Right ventricle myocardium superior (tissue), 1 donor: ENCODE measurements at regions not wholly inside any gene's neighbourhood (a gene's known extent, or its start where the extent isn't known, plus 50 kb on each side); places are given as distances from the start of the nearest gene placed in this dataset.
"Not testable (repeated sequence)": the region's sequence is repeated elsewhere in the genome, so short reads cannot be mapped to it uniquely, and the experiment has no call there.

Experiments
- ATAC-seq: fragments of 200-7000 bp; cut with Tn5 transposase; one replicate; pipeline ENCODE4 v1.9.1; 2020; ENCODE audit warnings: mild to moderate bottlenecking; ENCODE audit not compliant: poor library complexity
- DNase-seq: peaks from one replicate; pipeline ENCODE4 v3.0.0-alpha.2; 2020
- intact Hi-C: fragments of 100-400 bp; cut with DNase I; formaldehyde crosslinking; loops from one replicate; pipeline ENCODE4 v1.11.2; 2022
- donor health status: DM: no; HTN: yes; CAD: no; lungs with severe emphysema.

DNA sequence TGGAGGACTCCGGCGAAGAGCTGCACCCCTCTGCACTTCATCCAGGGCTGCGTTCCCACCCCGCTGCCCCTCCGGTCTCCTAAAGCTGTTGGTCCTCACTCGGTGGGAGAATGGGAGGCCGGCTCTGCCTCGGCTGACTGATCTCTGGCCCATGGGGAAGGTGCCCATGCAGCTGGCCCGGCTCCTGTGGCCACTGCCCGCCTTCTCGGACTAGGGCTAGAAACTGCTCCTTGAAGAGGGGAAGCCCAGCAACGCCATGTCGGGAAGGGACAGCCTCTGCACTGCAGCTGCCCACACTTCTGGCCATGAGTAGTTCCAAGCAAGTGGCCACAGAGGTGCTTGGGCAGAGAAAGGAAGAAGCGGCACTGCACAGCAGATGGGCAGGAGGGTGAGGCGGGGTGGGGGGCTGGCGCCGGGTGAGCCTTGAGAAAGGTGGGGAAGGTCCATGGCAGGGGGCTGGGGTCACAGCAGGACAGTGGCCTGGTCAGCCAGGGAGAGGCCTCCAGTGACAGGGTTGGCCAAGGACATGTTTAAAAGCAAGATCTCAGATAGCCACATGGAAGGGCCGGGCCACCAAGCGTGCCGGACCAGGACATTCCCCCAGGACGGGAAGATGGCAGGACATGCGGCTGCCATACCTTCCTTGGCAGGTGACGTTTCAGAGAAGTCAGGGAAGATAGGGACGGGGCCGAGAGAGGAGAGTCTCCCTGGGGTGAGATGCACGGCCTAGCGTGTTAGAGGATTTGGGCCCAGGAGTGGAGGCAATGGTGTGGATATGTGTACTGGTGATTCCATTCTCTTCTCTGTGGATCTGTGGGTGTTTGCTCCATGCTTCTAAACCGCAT lies 158.8 kb upstream of the HDAC4 start:
- intact Hi-C loops, result no loop called here
- ATAC-seq (no peak), DNase-seq (no peak)

DNA sequence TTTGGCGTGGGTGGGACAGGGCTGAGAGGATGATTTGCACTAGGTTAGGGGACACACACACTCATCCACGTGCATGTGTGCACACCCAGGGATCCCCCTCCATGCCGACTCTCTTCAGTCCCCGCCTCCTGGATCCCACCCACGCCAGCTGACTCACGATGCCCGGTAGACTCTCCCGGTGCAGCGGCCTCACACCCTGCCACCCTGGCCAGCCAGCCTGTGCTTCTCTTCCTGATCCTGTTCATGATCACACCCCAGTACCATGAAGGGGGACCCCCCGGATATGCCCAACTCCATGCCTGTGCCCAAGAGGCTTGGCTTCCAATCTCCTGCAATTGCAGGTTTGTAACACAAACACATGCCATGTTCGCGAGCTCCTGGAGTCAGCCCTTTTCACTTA lies 157.8 kb upstream of the HDAC4 start:
- intact Hi-C loops, result no loop called here
- ATAC-seq (no peak), DNase-seq (no peak)

DNA sequence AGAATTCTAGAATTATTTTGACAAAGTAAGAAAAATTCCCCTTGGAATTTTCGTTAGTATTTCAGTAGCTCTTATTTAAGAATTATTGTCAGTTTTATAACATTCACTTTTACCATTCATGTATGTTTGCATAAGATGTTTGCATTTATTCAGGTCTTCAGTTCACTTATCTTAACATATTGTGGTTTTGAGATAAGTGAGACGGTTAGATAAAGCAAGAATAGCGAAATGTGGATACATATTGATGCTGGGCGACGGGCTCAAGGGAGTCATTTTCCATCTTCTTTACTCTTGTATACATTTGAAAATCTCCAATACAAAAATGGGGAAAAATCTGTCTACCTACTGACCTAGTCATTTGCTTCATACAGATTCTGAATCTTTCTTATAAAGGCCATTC lies 156.7 kb upstream of the HDAC4 start:
- intact Hi-C loops, result no loop called here
- DNase-seq (no peak), ATAC-seq (no peak)

DNA sequence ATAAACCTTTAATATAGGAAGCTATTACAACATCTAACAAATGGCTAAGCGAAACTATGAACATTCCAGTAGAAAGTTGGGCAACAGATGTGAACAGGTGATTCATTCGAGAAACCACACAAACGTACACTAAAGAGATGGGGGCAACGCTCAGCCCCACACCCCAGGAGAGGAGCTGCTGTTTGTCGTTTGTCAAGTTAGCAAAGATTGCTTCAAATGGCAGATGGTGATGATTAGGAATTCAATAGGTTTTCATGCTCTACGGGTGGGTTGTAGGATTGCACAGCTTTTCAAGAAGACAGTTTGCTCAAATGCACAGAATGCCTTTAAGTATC lies 154.7 kb upstream of the HDAC4 start:
- no peak for ATAC-seq
- no peak for DNase-seq
- intact Hi-C loops, result no loop called here

DNA sequence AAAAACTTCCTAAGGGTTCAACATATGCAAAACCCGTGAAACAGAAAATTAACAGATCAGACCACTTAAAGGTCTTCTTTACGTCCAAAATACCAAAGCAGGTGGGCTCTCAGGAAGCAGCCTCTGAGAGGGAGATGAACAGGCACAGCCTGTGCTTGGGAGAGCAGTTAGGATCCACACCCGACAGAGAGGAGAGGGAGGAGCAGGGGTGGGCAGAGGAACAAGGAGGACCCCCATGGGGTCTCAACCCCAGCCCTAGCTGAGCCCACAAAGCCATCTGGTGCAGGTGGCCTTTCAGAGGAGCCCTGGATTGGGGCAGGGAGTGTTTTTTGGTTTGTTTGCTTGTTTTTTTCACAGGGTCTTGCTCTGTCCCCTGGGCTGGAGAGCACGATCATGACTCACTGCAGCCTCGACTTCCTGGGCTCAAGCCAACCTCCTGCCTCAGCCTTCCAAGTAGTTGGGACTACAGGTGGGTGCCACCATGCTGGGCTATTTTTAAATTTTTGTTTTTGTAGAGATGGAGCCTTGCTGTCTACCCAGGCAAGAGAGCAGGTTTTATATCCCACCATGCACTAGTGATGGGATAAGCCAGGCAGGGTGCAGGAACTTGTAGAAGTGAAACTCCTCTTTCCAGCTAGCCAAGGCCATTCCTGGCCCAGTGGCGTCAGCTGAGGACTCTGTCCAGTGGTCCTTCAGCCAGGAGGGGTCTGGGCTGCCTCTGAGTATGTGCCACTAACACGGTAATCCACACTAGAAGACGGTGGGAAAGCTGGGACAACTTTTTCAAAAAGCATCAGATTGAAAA lies 154.1 kb upstream of the HDAC4 start:
- no peak for ATAC-seq
- intact Hi-C loops, result no loop called here
- no peak for DNase-seq

DNA sequence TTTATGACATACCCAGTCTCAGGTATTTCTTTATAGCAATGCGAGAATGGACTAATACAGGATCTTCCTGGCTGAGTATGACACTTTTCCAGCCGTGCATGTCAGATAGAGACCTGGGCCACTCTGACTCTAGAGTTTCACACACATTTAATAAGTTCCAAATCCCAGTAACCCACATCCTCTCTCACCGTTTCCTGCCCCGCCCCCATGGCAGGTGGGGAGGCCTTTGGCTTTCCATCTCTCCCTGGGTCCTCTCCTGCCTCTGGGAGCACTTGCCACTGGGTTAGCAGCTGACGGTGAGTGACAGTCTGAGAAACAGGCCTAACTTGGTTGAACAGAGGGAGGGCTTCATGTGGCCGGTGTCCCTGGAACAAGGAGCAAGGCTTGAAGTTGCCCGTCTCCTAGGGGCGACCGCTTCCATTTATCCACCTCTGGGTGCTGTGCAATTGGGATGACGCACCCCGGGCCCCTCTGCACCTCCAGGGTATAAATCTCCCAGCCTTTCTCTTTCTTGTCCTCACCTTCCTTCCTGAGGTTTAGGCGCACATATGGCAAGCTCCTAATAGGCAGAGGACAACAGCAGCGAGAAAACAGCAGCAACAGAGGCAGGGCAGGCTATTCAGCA lies 152.7 kb upstream of the HDAC4 start:
- DNase-seq (no peak), ATAC-seq (no peak)
- intact Hi-C loops, result no loop called here

DNA sequence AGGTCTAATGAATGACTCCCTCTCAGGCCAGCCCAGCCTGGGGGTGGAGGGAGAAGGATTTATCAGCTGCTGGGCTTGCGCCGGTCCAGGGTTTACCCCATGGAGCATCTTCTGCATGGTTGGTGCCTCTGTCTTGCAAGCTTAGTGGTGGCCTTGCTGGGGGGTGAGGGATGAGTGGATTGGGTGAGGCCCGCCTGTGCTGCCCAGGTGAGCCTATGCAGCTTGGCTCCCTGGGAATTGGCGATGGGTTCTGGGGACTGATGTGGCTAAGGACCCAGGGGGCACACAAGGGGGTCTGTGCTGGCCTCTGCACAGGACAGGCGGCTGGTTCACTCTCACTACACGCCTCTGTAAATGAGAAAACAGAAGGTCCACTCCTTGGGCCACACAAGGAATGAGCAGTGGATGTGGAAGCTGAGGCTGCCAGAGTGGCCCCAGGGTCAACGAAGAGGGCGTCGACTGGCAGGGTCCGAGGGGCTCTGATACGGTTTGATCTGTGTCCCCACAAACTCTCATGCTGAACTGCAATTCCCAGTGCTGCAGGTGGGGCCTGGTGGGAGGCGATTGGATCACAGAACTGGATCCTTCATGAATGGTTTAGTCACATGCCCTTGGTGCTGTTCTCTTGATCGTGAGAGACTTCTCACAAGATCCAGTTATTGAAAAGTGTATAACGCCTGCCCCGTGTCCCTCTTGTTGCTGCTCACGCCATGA lies 151.6 kb upstream of the HDAC4 start:
- DNase-seq, result no peak
- no peak for ATAC-seq

DNA sequence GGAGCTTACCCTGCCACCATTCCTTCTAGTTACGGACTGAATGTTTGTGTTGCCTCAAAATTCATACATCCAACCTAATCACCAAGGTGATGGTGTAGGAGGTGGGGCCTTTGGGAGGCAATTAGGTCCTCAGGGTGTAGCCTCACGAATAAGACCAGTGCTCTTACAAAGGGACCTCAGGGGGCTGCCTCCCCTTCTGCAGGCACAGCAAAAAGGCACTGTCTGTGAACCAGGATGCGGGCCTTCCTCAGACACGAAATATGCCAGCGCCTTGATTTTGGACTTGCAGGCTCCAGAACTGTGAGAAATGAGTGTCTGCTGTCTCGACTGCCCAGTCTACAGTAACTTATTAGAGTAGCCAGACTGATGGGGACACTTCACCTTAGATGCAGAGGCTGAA lies 150.4 kb upstream of the HDAC4 start:
- DNase-seq (no peak), ATAC-seq (no peak)
- intact Hi-C loops, result no loop called here

More for the DNA sequence above, 151.6 kb upstream of the HDAC4 start:
- intact Hi-C loops, result no loop called here

DNA sequence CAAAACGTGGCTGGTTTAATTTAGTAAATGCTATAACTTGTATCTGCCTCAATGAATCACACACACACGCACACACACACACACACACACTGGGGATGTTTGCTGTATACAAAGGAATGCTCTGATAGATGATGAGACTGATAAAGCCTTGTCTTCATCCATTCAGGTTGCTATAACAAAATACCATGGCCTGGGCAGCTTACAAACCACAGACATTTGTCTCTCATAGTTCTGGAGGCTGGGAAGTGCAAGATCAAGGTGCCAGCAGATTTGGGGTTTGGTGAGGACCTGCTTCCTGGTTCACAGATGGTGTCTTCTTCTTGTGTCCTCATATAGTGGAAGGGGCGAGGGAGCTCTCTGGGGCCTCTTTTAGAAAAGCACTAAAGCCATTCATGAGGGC lies 149.5 kb upstream of the HDAC4 start:
- intact Hi-C loops, result no loop called here
- ATAC-seq (no peak), DNase-seq (no peak)

DNA sequence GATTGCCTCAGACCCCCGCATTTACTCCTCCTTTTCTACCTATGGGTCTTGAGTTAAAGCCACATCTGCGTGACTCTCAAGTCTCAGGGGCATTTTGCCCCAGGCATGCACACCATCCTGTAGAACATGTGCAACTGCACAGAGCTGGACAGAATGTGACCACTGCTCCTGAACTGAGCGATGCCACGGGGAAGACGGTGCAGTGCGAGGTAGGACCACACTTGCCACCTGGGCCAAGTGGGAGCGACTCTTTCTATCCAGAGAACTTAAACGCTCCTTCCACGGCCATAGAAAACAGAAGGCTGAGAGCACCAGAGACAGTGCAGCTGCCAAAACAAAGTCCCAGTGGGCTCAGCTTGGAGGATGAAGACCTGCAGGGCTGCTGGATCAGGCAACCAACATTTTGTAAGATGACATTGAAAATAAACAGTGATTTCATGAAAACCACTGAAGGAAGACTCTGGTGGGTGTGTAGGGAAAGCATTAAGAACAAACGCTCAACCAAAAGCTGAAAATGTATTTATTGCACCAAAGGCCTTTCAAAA lies 149.0 kb upstream of the HDAC4 start:
- no peak for ATAC-seq

DNA sequence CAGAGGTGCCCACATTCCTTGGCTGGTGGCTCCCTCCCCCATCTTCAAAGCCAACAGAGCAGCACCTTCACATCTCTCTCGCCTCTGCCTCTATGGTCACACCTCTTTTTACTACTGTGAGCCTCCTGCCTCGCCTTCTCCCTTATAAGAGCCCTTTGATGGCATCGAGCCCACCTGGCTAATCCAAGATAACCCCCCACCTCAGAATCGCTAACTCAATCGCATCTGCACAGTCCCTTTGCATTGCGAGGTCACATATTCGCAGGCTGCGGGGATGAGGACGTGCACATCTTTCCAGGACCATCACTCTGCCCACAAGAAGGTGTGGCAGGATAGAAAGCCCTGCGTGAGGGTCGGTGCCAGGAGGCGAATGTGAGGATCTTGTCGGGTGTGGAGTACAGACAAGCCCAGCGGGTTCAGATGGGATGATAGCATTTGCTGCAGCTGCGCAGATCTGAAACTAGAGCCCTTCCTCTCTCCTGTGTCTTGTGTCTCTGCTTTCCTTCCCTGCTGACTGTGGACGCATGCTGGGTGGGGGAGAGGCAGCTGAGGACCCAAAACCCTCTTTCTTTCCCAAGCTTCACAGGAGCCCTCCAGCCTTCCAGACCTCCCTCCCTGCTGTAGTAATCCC lies 148.3 kb upstream of the HDAC4 start:
- intact Hi-C loops, result no loop called here
- DNase-seq, result no peak

More for the DNA sequence above, 149.0 kb upstream of the HDAC4 start:
- intact Hi-C loops, result no loop called here
- DNase-seq, result no peak

DNA sequence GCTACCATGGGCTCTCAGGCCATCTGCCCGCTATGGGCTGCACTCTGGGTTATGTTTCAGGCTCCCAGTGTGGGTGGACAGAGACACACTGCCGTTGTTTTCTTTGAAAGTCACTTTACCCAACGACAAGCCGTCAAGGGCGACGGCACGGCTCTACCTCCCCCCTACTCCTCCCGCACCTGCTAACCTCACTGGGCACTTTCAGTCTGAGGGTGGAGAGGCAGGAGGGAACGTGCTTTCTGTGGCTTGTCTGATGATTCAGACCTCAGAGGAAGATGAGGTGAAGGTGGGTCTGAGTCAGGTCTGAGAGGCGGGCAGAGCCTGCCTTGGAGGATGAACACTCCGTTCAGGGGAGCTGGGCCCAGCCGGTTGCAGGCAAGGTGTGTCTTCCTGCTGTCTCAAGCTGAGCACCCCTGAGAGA lies 147.6 kb upstream of the HDAC4 start:
- no peak for DNase-seq
- intact Hi-C loops, result no loop called here
- no peak for ATAC-seq

More for the DNA sequence above, 148.3 kb upstream of the HDAC4 start:
- no peak for ATAC-seq

DNA sequence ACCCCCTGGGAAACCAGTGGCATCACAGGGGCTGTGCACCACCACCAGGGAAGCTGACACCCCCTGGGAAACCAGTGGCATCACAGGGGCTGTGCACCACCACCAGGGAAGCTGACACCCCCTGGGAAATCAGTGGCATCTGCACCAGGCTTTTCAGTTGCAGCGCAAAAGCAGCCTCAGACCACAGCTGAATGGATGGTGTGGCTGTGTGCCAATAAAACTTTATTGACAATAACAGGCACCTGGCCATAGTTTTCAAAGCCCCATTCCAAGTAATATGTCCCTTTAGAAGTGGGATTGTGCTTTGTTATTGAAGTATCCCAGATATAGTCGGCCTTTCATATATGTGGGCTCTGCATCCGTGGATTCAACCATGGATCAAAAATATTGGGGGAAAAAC lies 146.3 kb upstream of the HDAC4 start:
- DNase-seq, intact Hi-C loops, ATAC-seq: not testable (repeated sequence)

DNA sequence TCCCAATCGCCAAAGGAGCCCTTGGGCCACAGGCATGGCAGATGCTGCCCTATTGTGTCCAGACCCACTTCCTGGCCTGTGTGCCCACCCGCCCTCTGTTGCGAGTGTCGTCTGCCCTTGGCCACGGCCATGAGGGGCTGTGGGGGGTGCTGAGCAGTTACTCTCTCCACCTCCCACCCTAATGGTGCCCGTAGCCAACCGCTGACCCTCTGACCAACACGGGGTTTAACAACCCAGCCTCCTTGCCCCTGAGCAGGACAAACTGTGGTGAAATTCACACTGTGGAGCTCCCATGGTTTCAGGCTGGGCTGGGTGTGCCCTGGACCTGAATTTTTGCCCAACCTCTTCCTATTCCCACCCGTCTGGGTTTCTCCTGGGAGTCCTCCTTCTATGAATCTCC lies 145.7 kb upstream of the HDAC4 start:
- intact Hi-C loops, result no loop called here
- no peak for DNase-seq

DNA sequence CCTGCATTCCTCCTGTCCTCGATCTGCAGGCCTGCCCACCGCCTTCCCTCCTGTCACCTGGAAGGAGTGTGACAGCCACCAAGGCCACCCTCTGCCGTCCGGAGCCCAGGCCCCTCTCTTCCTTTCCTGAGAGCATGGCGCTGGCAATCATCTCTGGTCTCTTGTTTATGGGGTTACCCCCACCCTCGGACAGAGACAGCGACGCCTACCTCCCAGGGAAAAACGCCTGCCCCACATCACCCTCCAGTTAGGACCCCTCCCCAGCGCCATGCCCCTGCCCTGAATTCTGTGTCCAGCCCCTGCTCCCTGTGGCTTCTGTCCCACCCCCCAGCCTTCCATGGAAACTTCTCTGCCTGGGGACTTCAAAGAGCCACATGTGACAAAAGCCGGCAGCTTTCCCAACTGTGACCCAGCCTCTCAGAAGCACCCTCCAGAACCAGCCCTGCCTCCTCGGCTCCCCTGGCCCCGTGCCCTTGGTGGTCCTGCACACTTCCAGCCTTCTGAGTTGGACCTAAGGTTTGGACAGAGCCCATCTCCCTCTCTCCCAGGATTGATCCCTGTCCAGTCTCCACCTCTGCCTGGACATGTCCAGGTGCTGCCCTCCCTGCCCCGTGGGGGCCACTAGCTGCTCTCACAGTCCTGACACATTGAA lies 145.0 kb upstream of the HDAC4 start:
- DNase-seq, result no peak
- intact Hi-C loops, result no loop called here
- ATAC-seq, result no peak

More for the DNA sequence above, 145.7 kb upstream of the HDAC4 start:
- no peak for ATAC-seq

DNA sequence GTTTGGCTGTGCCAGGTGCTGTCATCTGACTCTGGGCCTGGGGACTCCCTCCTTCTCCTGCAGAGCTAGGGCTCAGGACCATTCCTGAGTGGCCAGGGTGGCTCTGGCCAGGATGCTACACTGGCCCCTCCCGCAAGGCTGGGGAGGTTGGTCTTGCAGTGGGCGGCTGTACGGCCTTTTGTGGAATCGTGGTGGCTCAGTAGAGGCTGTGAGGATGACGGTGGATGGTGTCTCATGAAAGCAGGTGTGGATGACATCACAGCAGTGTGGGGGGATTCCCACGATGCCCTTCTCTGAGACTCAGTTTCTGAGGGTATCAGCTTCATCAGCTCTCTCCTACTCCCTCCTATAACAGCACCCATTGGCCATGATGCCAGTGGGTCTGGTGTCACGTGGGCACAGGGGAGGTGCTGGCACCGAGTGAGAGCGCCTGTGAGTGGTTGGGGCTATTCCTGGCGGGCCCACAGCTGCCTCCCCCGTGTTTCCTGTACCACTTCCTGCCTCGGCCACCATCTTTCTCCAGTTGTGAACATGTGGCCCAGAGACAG lies 144.2 kb upstream of the HDAC4 start:
- DNase-seq, result no peak
- intact Hi-C loops, result no loop called here
- no peak for ATAC-seq

DNA sequence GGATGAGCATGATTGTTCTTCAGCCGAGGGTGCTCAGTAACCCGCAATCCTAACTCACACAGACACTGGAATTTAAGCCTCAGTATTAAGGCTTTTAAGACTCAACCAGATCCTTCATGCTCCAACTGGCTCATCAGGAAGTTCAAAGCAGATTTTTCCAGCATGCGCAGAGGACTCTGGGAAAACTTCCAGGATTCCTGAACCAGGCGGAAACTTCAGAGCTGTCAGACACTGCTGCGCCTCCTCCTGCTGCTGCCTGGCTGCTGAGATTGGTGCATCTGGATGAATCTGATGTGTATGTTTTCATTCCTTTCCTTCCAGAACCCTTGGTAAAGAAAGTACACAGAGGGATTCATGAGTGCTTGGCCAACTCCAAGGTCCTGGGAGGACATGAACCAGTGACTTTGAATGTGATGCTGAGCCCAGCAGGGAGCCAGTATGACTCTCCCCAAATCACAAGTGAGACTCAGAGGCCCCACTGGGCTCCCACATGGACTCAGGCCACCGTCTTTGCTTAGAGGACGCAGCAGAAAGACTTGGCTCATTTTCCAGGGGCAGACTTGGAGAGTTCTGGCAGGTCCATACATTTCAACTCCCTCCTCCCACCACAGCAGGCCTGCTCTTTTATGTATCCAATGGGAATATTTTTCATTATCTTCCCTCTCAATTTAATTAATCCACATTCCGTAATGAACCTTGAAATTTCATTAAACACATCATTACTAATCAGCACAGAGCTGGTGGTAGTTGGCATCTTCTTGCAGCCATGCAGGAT lies 143.5 kb upstream of the HDAC4 start:
- no peak for ATAC-seq
- DNase-seq, result no peak
- intact Hi-C loops, result no loop called here
